Activated naive CD8-positive, alpha-beta T cell treated with anti-CD3 and anti-CD28 coated beads, Interleukin-2, amount 10 ng/mL, durations not matched to agents 7 days and 5 days (primary cell): ENCODE measurements at regions not wholly inside any gene's neighbourhood (a gene's known extent, or its start where the extent isn't known, plus 50 kb on each side); places are given as distances from the start of the nearest gene placed in this dataset.

Experiments used
- ATAC-seq: fragments of 150-1000 bp; cut with Tn5 transposase; one replicate; pipeline ENCODE4 v1.10.0; 2021; ENCODE audit warnings: low read depth, moderate library complexity
- POLR2A ChIA-PET: fragments of 350-600 bp; sonication (Branson Sonifier 250); formaldehyde crosslinking; loops from one replicate; lab custom pipeline; 2021; ENCODE audit warnings: antibody characterized with exemption; lab: Charles Lee
- DNase-seq: peaks from one replicate; pipeline ENCODE4 v3.0.0; 2021
- H3K27ac Mint-ChIP-seq: one replicate; pipeline ENCODE4 v1.8.0; 2022; ENCODE audit warnings: mild to moderate bottlenecking, mixed read lengths
- H3K27me3 Mint-ChIP-seq: one replicate; pipeline ENCODE4 v1.8.0; 2022; ENCODE audit warnings: mild to moderate bottlenecking, moderate library complexity, mixed read lengths
- H3K36me3 Mint-ChIP-seq: one replicate; pipeline ENCODE4 v1.8.0; 2021; ENCODE audit warnings: mild to moderate bottlenecking, mixed read lengths
- H3K4me1 Mint-ChIP-seq: one replicate; pipeline ENCODE4 v1.8.0; 2021; ENCODE audit warnings: mixed read lengths
- H3K4me3 Mint-ChIP-seq: one replicate; pipeline ENCODE4 v1.8.0; 2022; ENCODE audit warnings: mild to moderate bottlenecking, moderate library complexity, mixed read lengths
- H3K9me3 Mint-ChIP-seq: one replicate; pipeline ENCODE4 v1.8.0; 2021; ENCODE audit warnings: mixed read lengths

- no peak for ATAC-seq
- no peak overlapping the region for H3K4me3 Mint-ChIP-seq
- no peak for DNase-seq
- no peaks in the 10 kb centered on the region for H3K9me3 Mint-ChIP-seq
- peaks cover 8% of the 10 kb centered on the region for H3K27me3 Mint-ChIP-seq
- no peaks in the 10 kb centered on the region for H3K36me3 Mint-ChIP-seq
- POLR2A ChIA-PET = interaction anchor here (0.6 kb wide), 1 partner anchor 521 kb away, joined by 3 read pairs; no protein-coding TSS in a partner anchor
- no peaks in the 10 kb centered on the region for H3K4me1 Mint-ChIP-seq
- H3K27ac Mint-ChIP-seq = no peak overlapping the region
Observed at GRCh38 chr2:121031568-121032340, 253.2 kb downstream of the TFCP2L1 start.

GRCh38 chr2:121033461-121033996 is 251.5 kb downstream of the TFCP2L1 start:
- no peak overlapping the region for H3K27ac Mint-ChIP-seq
- no peak overlapping the region for H3K4me3 Mint-ChIP-seq
- DNase-seq (no peak), ATAC-seq (no peak)
- POLR2A ChIA-PET = no interaction called here
- H3K4me1 Mint-ChIP-seq = no peaks in the 10 kb centered on the region
- H3K9me3 Mint-ChIP-seq = no peaks in the 10 kb centered on the region
- no peaks in the 10 kb centered on the region for H3K36me3 Mint-ChIP-seq
- H3K27me3 Mint-ChIP-seq = peaks cover 7% of the 10 kb centered on the region

GRCh38 chr2:121034551-121034950 is 250.5 kb downstream of the TFCP2L1 start:
- Mint-ChIP-seq H3K36me3 (no peaks in the 10 kb centered on the region), H3K4me1 (no peaks in the 10 kb centered on the region), H3K9me3 (no peaks in the 10 kb centered on the region), H3K27me3 (peaks cover 7% of the 10 kb centered on the region), H3K27ac (no peak overlapping the region), H3K4me3 (no peak overlapping the region)
- DNase-seq (no peak), ATAC-seq (no peak)
- POLR2A ChIA-PET = no interaction called here

DNA sequence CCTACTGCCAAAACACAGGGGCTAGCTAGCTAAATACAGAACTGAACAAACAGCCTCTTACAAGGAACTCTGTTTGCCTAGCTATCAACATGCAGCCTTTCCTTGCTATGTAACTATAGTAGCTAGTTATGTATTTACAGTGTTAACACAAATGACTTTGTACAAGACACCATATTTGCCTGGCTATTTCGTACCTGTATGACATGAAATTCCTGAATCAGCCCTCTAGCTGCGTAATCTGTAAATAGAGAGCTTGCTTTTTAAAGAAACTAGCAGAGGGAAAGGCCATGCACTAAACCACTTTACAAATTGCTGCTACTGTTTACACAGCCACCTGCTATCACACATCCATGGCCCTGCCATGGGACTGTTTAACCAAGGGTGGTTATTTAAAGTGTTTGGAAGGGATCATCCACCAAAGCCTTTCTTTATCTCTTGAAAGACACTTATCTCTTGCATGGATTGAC is 248.7 kb downstream of the TFCP2L1 start:
- peaks cover 5% of the 10 kb centered on the region for H3K27me3 Mint-ChIP-seq
- DNase-seq (no peak), ATAC-seq (no peak)
- H3K4me3 Mint-ChIP-seq = no peak overlapping the region
- H3K9me3 Mint-ChIP-seq = no peaks in the 10 kb centered on the region
- no peaks in the 10 kb centered on the region for H3K4me1 Mint-ChIP-seq
- H3K27ac Mint-ChIP-seq = no peak overlapping the region
- POLR2A ChIA-PET = interaction anchor here (0.6 kb wide), 1 partner anchor 1777 kb away, joined by 3 read pairs; no protein-coding TSS in a partner anchor
- H3K36me3 Mint-ChIP-seq = no peaks in the 10 kb centered on the region

- Mint-ChIP-seq H3K36me3 (no peaks in the 10 kb centered on the region), H3K4me3 (no peak overlapping the region), H3K9me3 (no peaks in the 10 kb centered on the region), H3K27ac (no peak overlapping the region), H3K27me3 (peaks cover 5% of the 10 kb centered on the region), H3K4me1 (no peaks in the 10 kb centered on the region)
- DNase-seq (no peak), ATAC-seq (no peak)
- POLR2A ChIA-PET = no interaction called here
Observed at GRCh38 chr2:121037480-121037879, 247.5 kb downstream of the TFCP2L1 start.

DNA sequence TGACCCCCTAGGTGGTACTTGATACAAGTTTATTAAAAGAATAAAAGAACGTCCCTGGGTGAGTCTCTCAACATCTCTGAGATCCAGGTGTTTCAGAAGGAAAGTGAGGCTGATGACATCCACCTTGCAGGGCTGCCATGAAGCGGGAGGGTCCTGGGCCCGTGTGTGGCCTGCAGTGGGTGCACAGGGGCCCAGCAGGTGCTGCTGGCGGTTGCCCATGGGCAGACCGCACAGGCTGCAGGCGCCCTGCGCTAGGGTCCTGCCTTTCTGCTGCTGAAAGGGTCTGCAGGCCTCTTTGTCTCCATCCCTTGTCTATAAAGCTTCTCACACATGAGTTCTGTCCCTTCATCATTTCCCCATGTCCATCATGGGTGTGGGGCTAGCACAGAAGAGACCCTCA is 247.0 kb downstream of the TFCP2L1 start:
- Mint-ChIP-seq H3K9me3 (no peaks in the 10 kb centered on the region), H3K27ac (no peak overlapping the region), H3K4me1 (no peaks in the 10 kb centered on the region), H3K36me3 (no peaks in the 10 kb centered on the region), H3K27me3 (peaks cover 5% of the 10 kb centered on the region), H3K4me3 (no peak overlapping the region)
- POLR2A ChIA-PET = no interaction called here
- no peak for ATAC-seq
- no peak for DNase-seq

GRCh38 chr2:121038431-121038830 is 246.6 kb downstream of the TFCP2L1 start:
- no peak overlapping the region for H3K27ac Mint-ChIP-seq
- no peaks in the 10 kb centered on the region for H3K36me3 Mint-ChIP-seq
- ATAC-seq (no peak), DNase-seq (no peak)
- H3K27me3 Mint-ChIP-seq = peaks cover 5% of the 10 kb centered on the region
- POLR2A ChIA-PET = no interaction called here
- no peaks in the 10 kb centered on the region for H3K4me1 Mint-ChIP-seq
- H3K4me3 Mint-ChIP-seq = no peak overlapping the region
- H3K9me3 Mint-ChIP-seq = no peaks in the 10 kb centered on the region

DNA sequence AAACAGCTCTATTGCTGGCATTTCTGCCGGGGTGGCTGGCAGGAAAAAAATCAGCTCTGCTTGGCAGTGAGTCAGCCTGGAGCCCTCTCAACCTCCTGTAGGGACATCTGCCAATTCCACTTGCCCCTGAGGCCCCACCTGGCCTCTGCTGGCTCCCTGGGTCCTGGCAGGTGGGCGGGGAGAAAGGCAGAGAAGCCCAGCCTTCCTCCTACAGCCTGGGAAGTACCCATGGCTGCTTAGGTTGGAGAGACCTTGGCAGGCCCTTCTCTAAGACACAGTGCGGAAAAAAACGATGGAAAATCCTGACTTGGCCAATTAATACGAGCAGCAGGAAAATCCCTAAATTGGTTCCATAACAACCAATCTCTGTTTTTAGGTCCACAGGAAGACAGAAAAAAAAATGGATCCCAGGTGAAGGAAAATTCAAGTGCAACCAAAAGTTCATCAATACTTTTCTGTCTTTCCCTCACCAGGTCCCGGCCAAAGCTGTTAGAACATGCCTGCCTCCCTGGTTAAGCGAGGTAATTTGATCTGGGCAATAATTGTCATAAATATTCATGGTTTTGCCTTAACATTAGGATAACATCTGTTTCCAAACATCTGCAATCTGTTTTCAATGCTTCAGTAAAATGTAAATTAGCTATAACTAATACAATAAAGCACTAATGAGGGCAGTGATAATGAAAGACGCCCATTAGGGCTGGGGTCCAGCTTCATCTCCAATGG is 245.9 kb downstream of the TFCP2L1 start:
- ATAC-seq = no peak

DNA sequence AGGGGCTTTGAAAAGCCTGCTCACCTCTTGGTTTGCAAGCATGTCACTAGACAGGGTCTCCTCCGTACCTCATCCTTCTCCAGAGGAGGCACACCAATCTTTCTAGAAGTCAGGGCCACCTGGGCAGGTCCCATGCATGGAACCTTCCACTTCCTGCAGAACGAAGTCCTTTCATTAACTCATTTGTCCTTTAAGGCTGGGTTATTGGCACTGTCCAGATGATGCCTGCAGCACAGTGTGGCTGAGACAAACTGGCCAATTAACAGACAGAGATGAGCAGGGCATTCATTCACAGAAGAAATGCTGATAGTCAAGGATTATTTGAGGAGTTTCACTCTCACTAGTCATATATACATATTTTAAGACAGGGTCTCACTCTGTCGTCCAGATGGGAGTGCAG is 245.3 kb downstream of the TFCP2L1 start:
- POLR2A ChIA-PET = no interaction called here
- no peaks in the 10 kb centered on the region for H3K4me1 Mint-ChIP-seq
- no peak overlapping the region for H3K27ac Mint-ChIP-seq
- H3K9me3 Mint-ChIP-seq = no peaks in the 10 kb centered on the region
- H3K4me3 Mint-ChIP-seq = no peak overlapping the region
- DNase-seq = no peak
- peaks cover 5% of the 10 kb centered on the region for H3K27me3 Mint-ChIP-seq
- H3K36me3 Mint-ChIP-seq = no peaks in the 10 kb centered on the region
- ATAC-seq = no peak

More for the DNA sequence above, 245.9 kb downstream of the TFCP2L1 start:
- no peak overlapping the region for H3K4me3 Mint-ChIP-seq
- H3K9me3 Mint-ChIP-seq = no peaks in the 10 kb centered on the region
- peaks cover 5% of the 10 kb centered on the region for H3K27me3 Mint-ChIP-seq
- no peaks in the 10 kb centered on the region for H3K36me3 Mint-ChIP-seq
- no peak for DNase-seq
- POLR2A ChIA-PET = no interaction called here
- no peak overlapping the region for H3K27ac Mint-ChIP-seq
- no peaks in the 10 kb centered on the region for H3K4me1 Mint-ChIP-seq

- no peaks in the 10 kb centered on the region for H3K9me3 Mint-ChIP-seq
- POLR2A ChIA-PET = no interaction called here
- ATAC-seq (no peak), DNase-seq (no peak)
- H3K27me3 Mint-ChIP-seq = peaks cover 3% of the 10 kb centered on the region
- no peaks in the 10 kb centered on the region for H3K4me1 Mint-ChIP-seq
- H3K4me3 Mint-ChIP-seq = no peak overlapping the region
- H3K27ac Mint-ChIP-seq = no peak overlapping the region
- H3K36me3 Mint-ChIP-seq = no peaks in the 10 kb centered on the region
Observed at GRCh38 chr2:121041516-121041915, 243.5 kb downstream of the TFCP2L1 start.

- no peaks in the 10 kb centered on the region for H3K27me3 Mint-ChIP-seq
- ATAC-seq (no peak), DNase-seq (no peak)
- H3K9me3 Mint-ChIP-seq = no peaks in the 10 kb centered on the region
- no peaks in the 10 kb centered on the region for H3K36me3 Mint-ChIP-seq
- H3K27ac Mint-ChIP-seq = no peak overlapping the region
- POLR2A ChIA-PET = no interaction called here
- H3K4me3 Mint-ChIP-seq = no peak overlapping the region
- H3K4me1 Mint-ChIP-seq = no peaks in the 10 kb centered on the region
Observed at GRCh38 chr2:121043061-121043826, 241.8 kb downstream of the TFCP2L1 start.

- no peak overlapping the region for H3K27ac Mint-ChIP-seq
- no peaks in the 10 kb centered on the region for H3K36me3 Mint-ChIP-seq
- H3K9me3 Mint-ChIP-seq = no peaks in the 10 kb centered on the region
- ATAC-seq (no peak), DNase-seq (no peak)
- H3K4me3 Mint-ChIP-seq = no peak overlapping the region
- POLR2A ChIA-PET = no interaction called here
- no peaks in the 10 kb centered on the region for H3K27me3 Mint-ChIP-seq
- no peaks in the 10 kb centered on the region for H3K4me1 Mint-ChIP-seq
Observed at GRCh38 chr2:121043827-121044222, 241.2 kb downstream of the TFCP2L1 start.

GRCh38 chr2:121044412-121044811 is 240.6 kb downstream of the TFCP2L1 start:
- DNase-seq = no peak

More at GRCh38 chr2:121044412-121044811, 240.6 kb downstream of the TFCP2L1 start:
- no peak overlapping the region for H3K27ac Mint-ChIP-seq
- H3K4me3 Mint-ChIP-seq = no peak overlapping the region
- ATAC-seq = no peak
- H3K9me3 Mint-ChIP-seq = no peaks in the 10 kb centered on the region
- H3K36me3 Mint-ChIP-seq = no peaks in the 10 kb centered on the region
- POLR2A ChIA-PET = no interaction called here
- no peaks in the 10 kb centered on the region for H3K4me1 Mint-ChIP-seq
- no peaks in the 10 kb centered on the region for H3K27me3 Mint-ChIP-seq
